Mesenchymal stem cell (in vitro differentiated cells and primary cell): ENCODE measurements at regions not wholly inside any gene's neighbourhood (a gene's known extent, or its start where the extent isn't known, plus 50 kb on each side); places are given as distances from the start of the nearest gene placed in this dataset.
"Not testable (repeated sequence)": the region's sequence is repeated elsewhere in the genome, so short reads cannot be mapped to it uniquely, and the experiment has no call there.

Experiments
- DNase-seq: peaks from one replicate; pipeline ENCODE4 v3.0.0-alpha.2; 2013
- H2AFZ ChIP-seq: one replicate; pipeline ENCODE4 v1.6.1; 2013; ENCODE audit warnings: low read depth, mild to moderate bottlenecking, control low read depth, inconsistent platforms, low read length, moderate library complexity
- H2AK5ac ChIP-seq: 2 replicates; pipeline ENCODE4 v1.6.1; 2013; ENCODE audit warnings: low read length, moderate library complexity, mild to moderate bottlenecking, inconsistent platforms; ENCODE audit not compliant: severe bottlenecking
- H2BK120ac ChIP-seq: one replicate; pipeline ENCODE4 v1.6.1; 2013; ENCODE audit warnings: low read depth, mild to moderate bottlenecking, inconsistent platforms, low read length, moderate library complexity
- H2BK12ac ChIP-seq, 2 experiments: one replicate each; pipeline ENCODE4 v1.6.1; 2013; ENCODE audit warnings: inconsistent platforms in 2 of 2, low read length in 2 of 2, mild to moderate bottlenecking in 2 of 2, moderate library complexity in 2 of 2, control low read depth in 1 of 2
- H2BK15ac ChIP-seq: one replicate; pipeline ENCODE4 v1.6.1; 2013; ENCODE audit warnings: mild to moderate bottlenecking, low read depth, inconsistent platforms; ENCODE audit not compliant: poor library complexity, severe bottlenecking
- H2BK5ac ChIP-seq: 2 replicates; pipeline ENCODE4 v1.6.1; 2013; ENCODE audit warnings: low read depth, mild to moderate bottlenecking, low read length, control low read depth, inconsistent platforms; ENCODE audit not compliant: poor library complexity, severe bottlenecking
- H3K14ac ChIP-seq, 2 experiments: one replicate each; pipeline ENCODE4 v1.6.1; 2013; ENCODE audit warnings: inconsistent platforms in 2 of 2, low read length in 2 of 2, control low read depth in 1 of 2, mild to moderate bottlenecking in 1 of 2, moderate library complexity in 1 of 2
- H3K18ac ChIP-seq, 2 experiments: one replicate each; pipeline ENCODE4 v1.6.1; 2013; ENCODE audit warnings: inconsistent platforms in 2 of 2, low read length in 2 of 2, control low read depth in 1 of 2, low read depth in 1 of 2, mild to moderate bottlenecking in 1 of 2
- H3K23ac ChIP-seq, 2 experiments: one replicate each; pipeline ENCODE4 v1.6.1; 2013; ENCODE audit warnings: inconsistent platforms in 2 of 2, low read length in 2 of 2, mild to moderate bottlenecking in 2 of 2, moderate library complexity in 2 of 2, control low read depth in 1 of 2
- H3K27ac ChIP-seq: 2 replicates; pipeline ENCODE4 v1.5.1; 2013; ENCODE audit warnings: mild to moderate bottlenecking, moderate library complexity, low read length, control low read depth, inconsistent platforms; ENCODE audit not compliant: poor library complexity, severe bottlenecking
- H3K27me3 ChIP-seq, 2 experiments: 2 replicates each; pipeline versions ENCODE4 v1.6.1 to v1.7.0; 2013; ENCODE audit warnings: low read length in 2 of 2, mild to moderate bottlenecking in 2 of 2, moderate library complexity in 2 of 2, control low read depth in 1 of 2, inconsistent platforms in 1 of 2; ENCODE audit not compliant: control insufficient read depth in 1 of 2, insufficient read depth in 1 of 2
- H3K36me3 ChIP-seq, 2 experiments: 2 replicates each; pipeline versions ENCODE4 v1.6.1 to v1.7.0; 2013; ENCODE audit warnings: low read length in 2 of 2, control low read depth in 1 of 2, inconsistent platforms in 1 of 2, low read depth in 1 of 2, mild to moderate bottlenecking in 1 of 2; ENCODE audit not compliant: insufficient read depth in 2 of 2, control insufficient read depth in 1 of 2
- H3K4ac ChIP-seq, 2 experiments: one replicate each; pipeline ENCODE4 v1.6.1; 2013; ENCODE audit warnings: inconsistent platforms in 2 of 2, low read length in 2 of 2, mild to moderate bottlenecking in 2 of 2, moderate library complexity in 2 of 2, control low read depth in 1 of 2, low read depth in 1 of 2
- H3K4me1 ChIP-seq: 2 replicates; pipeline ENCODE4 v1.6.1; 2013; ENCODE audit warnings: low read depth, low read length, control low read depth; ENCODE audit not compliant: control insufficient read depth, insufficient read depth
- H3K4me2 ChIP-seq: 2 replicates; pipeline ENCODE4 v1.6.1; 2013; ENCODE audit warnings: low read length, mild to moderate bottlenecking, inconsistent platforms; ENCODE audit not compliant: poor library complexity, severe bottlenecking
- H3K4me3 ChIP-seq, 2 experiments: 2 replicates each; pipeline versions ENCODE4 v1.5.1 to v1.7.0; 2013; ENCODE audit warnings: low read length in 2 of 2, mild to moderate bottlenecking in 2 of 2, control low read depth in 1 of 2, low read depth in 1 of 2; ENCODE audit not compliant: insufficient read depth in 1 of 2
- H3K79me1 ChIP-seq: replicated peaks from 2 replicates; pipeline ENCODE4 v1.6.1; 2013; ENCODE audit warnings: mild to moderate bottlenecking, control low read depth, low read length, inconsistent platforms; ENCODE audit not compliant: poor library complexity, severe bottlenecking
- H3K9ac ChIP-seq: 2 replicates; pipeline ENCODE4 v1.7.0; 2013; ENCODE audit warnings: mild to moderate bottlenecking, low read length, moderate library complexity
- H3K9me3 ChIP-seq: 2 replicates; pipeline ENCODE4 v1.7.0; 2013; ENCODE audit warnings: mild to moderate bottlenecking, low read length; ENCODE audit not compliant: control insufficient read depth
- H4K8ac ChIP-seq: one replicate; pipeline ENCODE4 v1.6.1; 2013; ENCODE audit warnings: inconsistent platforms, mild to moderate bottlenecking, low read length, moderate library complexity
- H4K91ac ChIP-seq: one replicate; pipeline ENCODE4 v1.6.1; 2013; ENCODE audit warnings: mild to moderate bottlenecking, low read length, inconsistent platforms
- WGBS: methylation state at CpG from one replicate; pipeline ENCODE4 v1.1.7; 2013; ENCODE audit warnings: mixed read lengths; 5-methylcytosine and 5-hydroxymethylcytosine counted together

- H3K4me2 ChIP-seq = no peak overlapping the region
- WGBS = 78% methylated on average over 6 of the region's 7 CpGs
- H2BK5ac ChIP-seq = no peak overlapping the region
These were observed 434.7 kb downstream of the FUT8 start for GRCh38 chr14:65847075-65847847.

GRCh38 chr14:65847931-65848330, 435.4 kb downstream of the FUT8 start:
- H2BK5ac ChIP-seq, H3K4me2 ChIP-seq, H2AFZ ChIP-seq, H4K91ac ChIP-seq, DNase-seq, H3K27ac ChIP-seq, H3K9me3 ChIP-seq, H3K4me3 ChIP-seq, H3K18ac ChIP-seq, H3K36me3 ChIP-seq, H2BK15ac ChIP-seq, H3K9ac ChIP-seq, H3K79me1 ChIP-seq, H2BK12ac ChIP-seq, H3K14ac ChIP-seq, H2BK120ac ChIP-seq, H4K8ac ChIP-seq, H3K23ac ChIP-seq, H3K4ac ChIP-seq, H3K4me1 ChIP-seq, H2AK5ac ChIP-seq: not testable (repeated sequence)
- 62% methylated on average over 3 of the region's 3 CpGs for WGBS
- peaks cover 3 to 10% of the 10 kb centered on the region in 2 experiments for H3K27me3 ChIP-seq

More at GRCh38 chr14:65847075-65847847, 434.7 kb downstream of the FUT8 start:
- H2BK12ac ChIP-seq = no peak overlapping the region
- no peak overlapping the region for H3K23ac ChIP-seq
- H4K8ac ChIP-seq = no peak overlapping the region
- H3K79me1 ChIP-seq = no peaks in the 10 kb centered on the region
- no peak overlapping the region for H3K4ac ChIP-seq
- no peak overlapping the region for H3K4me3 ChIP-seq
- no peak overlapping the region for H2BK15ac ChIP-seq
- H3K27me3 ChIP-seq = peaks cover 3 to 4% of the 10 kb centered on the region in 2 experiments
- no peak overlapping the region for H3K18ac ChIP-seq
- H3K9me3 ChIP-seq = no peaks in the 10 kb centered on the region
- H3K36me3 ChIP-seq = no peaks in the 10 kb centered on the region
- H2AK5ac ChIP-seq = no peak overlapping the region
- no peak overlapping the region for H2AFZ ChIP-seq
- H3K4me1 ChIP-seq = no peaks in the 10 kb centered on the region
- no peak for DNase-seq
- H4K91ac ChIP-seq = no peak overlapping the region
- H2BK120ac ChIP-seq = no peak overlapping the region
- H3K14ac ChIP-seq = no peak overlapping the region
- H3K9ac ChIP-seq = no peak overlapping the region
- H3K27ac ChIP-seq = no peak overlapping the region

GRCh38 chr14:65849091-65849490, 436.6 kb downstream of the FUT8 start:
- Histone ChIP-seq H3K18ac (no peak overlapping the region), H2AFZ (no peak overlapping the region), H3K27me3 (peaks cover 0 to 12% of the 10 kb centered on the region in 2 experiments), H3K4me3 (no peak overlapping the region), H3K9me3 (no peaks in the 10 kb centered on the region), H3K4me2 (no peak overlapping the region), H3K36me3 (no peaks in the 10 kb centered on the region), H4K91ac (no peak overlapping the region), H4K8ac (no peak overlapping the region), H3K14ac (no peak overlapping the region), H2BK5ac (no peak overlapping the region), H2BK12ac (no peak overlapping the region), H3K4me1 (no peaks in the 10 kb centered on the region), H2AK5ac (no peak overlapping the region), H3K23ac (no peak overlapping the region), H3K4ac (no peak overlapping the region), H3K79me1 (no peaks in the 10 kb centered on the region), H2BK15ac (no peak overlapping the region), H3K9ac (no peak overlapping the region), H2BK120ac (no peak overlapping the region), H3K27ac (no peak overlapping the region)
- DNase-seq = no peak
- 80% methylated on average over 2 of the region's 3 CpGs for WGBS

- WGBS = 48% methylated on average over 2 of the region's 2 CpGs
- no peaks in the 10 kb centered on the region for H3K9me3 ChIP-seq
- no peak overlapping the region for H4K91ac ChIP-seq
- H3K4me2 ChIP-seq = no peak overlapping the region
- peaks cover 0 to 12% of the 10 kb centered on the region in 2 experiments for H3K27me3 ChIP-seq
- H3K9ac ChIP-seq = no peak overlapping the region
- H2BK15ac ChIP-seq = no peak overlapping the region
- no peak overlapping the region for H4K8ac ChIP-seq
- H3K14ac ChIP-seq = no peak overlapping the region
- no peak overlapping the region for H3K27ac ChIP-seq
- H3K4me1 ChIP-seq = no peaks in the 10 kb centered on the region
- DNase-seq = no peak
- no peak overlapping the region for H2BK120ac ChIP-seq
- no peak overlapping the region for H2AFZ ChIP-seq
- H2BK12ac ChIP-seq = no peak overlapping the region
- no peak overlapping the region for H3K23ac ChIP-seq
- no peaks in the 10 kb centered on the region for H3K36me3 ChIP-seq
- no peak overlapping the region for H2AK5ac ChIP-seq
- H2BK5ac ChIP-seq = no peak overlapping the region
- H3K18ac ChIP-seq = no peak overlapping the region
- H3K79me1 ChIP-seq = no peaks in the 10 kb centered on the region
- H3K4me3 ChIP-seq = no peak overlapping the region
- no peak overlapping the region for H3K4ac ChIP-seq
These were observed 437.0 kb downstream of the FUT8 start for GRCh38 chr14:65849558-65849957.
